A549 (cell line): ENCODE measurements at regions not wholly inside any gene's neighbourhood (a gene's known extent, or its start where the extent isn't known, plus 50 kb on each side); places are given as distances from the start of the nearest gene placed in this dataset.

Experiments used
- CTCF ChIP-seq: fragments of >200 bp; sonication (Bioruptor Twin); formaldehyde crosslinking; IDR thresholded peaks from 3 replicates; pipeline ENCODE4 v1.5.1; 2016
- EP300 ChIP-seq, 2 experiments: fragments of >200 bp; sonication (Bioruptor Twin); formaldehyde crosslinking; IDR thresholded peaks; 2 replicates in 1 of 2; 3 replicates in 1 of 2; pipeline ENCODE4 v1.6.1; 2016 to 2017
- SMC3 ChIP-seq: fragments of >200 bp; sonication (Bioruptor Twin); formaldehyde crosslinking; IDR thresholded peaks from 3 replicates; pipeline ENCODE4 v1.6.1; 2018; ENCODE audit warnings: inconsistent platforms
- TF ChIP-seq, protein P1 (sequence below): IDR thresholded peaks from 2 replicates; pipeline ENCODE4 v1.6.1; 2012
- TF ChIP-seq, protein P2 (sequence below): IDR thresholded peaks from 2 replicates; pipeline ENCODE4 v1.6.1; 2012
- TF ChIP-seq, protein P3 (sequence below): fragments of >200 bp; sonication (Bioruptor Twin); formaldehyde crosslinking; IDR thresholded peaks from 3 replicates; pipeline ENCODE4 v1.6.1; 2016

GRCh38 chr13:110774490-110774889 is 61.0 kb downstream of the ING1 start:
- TF ChIP-seq EP300 (IDR thresholded peaks at IDR 0.05) (no peak), CTCF (no peak), SMC3 (no peak)
- TF ChIP-seq, protein P1, sequence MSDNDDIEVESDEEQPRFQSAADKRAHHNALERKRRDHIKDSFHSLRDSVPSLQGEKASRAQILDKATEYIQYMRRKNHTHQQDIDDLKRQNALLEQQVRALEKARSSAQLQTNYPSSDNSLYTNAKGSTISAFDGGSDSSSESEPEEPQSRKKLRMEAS, result no peak
- TF ChIP-seq, protein P2, sequence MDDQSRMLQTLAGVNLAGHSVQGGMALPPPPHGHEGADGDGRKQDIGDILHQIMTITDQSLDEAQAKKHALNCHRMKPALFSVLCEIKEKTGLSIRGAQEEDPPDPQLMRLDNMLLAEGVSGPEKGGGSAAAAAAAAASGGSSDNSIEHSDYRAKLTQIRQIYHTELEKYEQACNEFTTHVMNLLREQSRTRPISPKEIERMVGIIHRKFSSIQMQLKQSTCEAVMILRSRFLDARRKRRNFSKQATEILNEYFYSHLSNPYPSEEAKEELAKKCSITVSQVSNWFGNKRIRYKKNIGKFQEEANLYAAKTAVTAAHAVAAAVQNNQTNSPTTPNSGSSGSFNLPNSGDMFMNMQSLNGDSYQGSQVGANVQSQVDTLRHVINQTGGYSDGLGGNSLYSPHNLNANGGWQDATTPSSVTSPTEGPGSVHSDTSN, result no peak
- TF ChIP-seq, protein P3, sequence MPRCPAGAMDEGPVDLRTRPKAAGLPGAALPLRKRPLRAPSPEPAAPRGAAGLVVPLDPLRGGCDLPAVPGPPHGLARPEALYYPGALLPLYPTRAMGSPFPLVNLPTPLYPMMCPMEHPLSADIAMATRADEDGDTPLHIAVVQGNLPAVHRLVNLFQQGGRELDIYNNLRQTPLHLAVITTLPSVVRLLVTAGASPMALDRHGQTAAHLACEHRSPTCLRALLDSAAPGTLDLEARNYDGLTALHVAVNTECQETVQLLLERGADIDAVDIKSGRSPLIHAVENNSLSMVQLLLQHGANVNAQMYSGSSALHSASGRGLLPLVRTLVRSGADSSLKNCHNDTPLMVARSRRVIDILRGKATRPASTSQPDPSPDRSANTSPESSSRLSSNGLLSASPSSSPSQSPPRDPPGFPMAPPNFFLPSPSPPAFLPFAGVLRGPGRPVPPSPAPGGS, result no peak
